ENCODE measurements at regions not wholly inside any gene's neighbourhood (a gene's known extent, or its start where the extent isn't known, plus 50 kb on each side); places are given as distances from the start of the nearest gene placed in this dataset.

DNA sequence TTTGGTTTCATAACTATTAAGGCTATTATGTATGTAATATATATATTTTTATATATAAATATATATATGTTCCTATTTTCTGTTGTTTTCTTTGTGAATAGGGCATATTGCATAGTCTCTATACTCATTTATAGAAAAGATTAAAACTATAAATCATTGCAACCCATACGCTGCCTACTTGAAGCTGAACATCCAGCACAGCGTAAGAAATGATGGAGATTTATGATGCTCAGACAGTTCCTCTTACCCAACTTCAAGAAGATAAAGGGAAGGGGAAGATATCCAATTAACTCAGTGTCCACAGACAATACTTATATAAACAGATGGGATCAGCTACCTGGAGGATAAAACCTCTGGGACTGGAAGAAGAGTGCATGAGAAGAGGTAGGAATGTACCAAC is 791.7 kb downstream of the FAM181B start:
- Histone ChIP-seq H3K4me3 (replicated peaks in 1 of 3; ENCODE audit: insufficient read depth in 1 of 3, low read depth in 2 of 3, low read length in 3 of 3) (no peak overlapping the region), H2AFZ (ENCODE audit: low read length) (no peak overlapping the region), H4K20me1 (ENCODE audit: insufficient read depth, low read length) (no peaks in the 10 kb centered on the region), H3K27me3 (ENCODE audit: control insufficient read depth in 1 of 2, insufficient read depth in 2 of 2, low read length in 2 of 2) (no peaks in the 10 kb centered on the region), H3K27ac (ENCODE audit: extremely low read length, insufficient read depth, low read length) (no peak overlapping the region), H3K4me2 (ENCODE audit: low read depth, low read length) (no peak overlapping the region), H3K4me1 (ENCODE audit: insufficient read depth, low read length) (no peaks in the 10 kb centered on the region), H3K36me3 (replicated peaks in 1 of 2; ENCODE audit: control insufficient read depth in 1 of 2, insufficient read depth in 2 of 2, low read length in 2 of 2) (no peaks in the 10 kb centered on the region), H3K79me2 (ENCODE audit: insufficient read depth, low read length) (no peaks in the 10 kb centered on the region), H3K9ac (ENCODE audit: insufficient read depth, low read depth, low read length) (no peak overlapping the region), H3K9me3 (ENCODE audit: low read length) (no peaks in the 10 kb centered on the region)
- TF ChIP-seq, protein P1, sequence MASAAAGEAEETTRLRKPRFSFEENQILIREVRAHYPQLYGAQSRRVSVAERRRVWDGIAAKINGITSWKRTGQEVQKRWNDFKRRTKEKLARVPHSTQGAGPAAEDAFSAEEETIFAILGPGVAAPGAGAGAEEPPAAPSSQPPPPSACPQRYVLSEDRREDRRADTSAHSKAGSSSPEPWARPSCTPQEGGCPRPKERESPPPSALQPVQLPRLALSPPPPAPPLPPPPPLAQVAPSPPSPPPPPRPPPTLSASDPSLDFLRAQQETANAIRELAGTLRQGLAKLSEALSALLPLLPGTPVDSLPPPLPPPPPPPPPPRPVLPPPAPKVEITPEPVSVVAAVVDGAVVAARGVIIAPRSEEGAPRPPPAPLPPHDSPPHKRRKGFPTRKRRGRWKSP (CRISPR knock-in tag; IDR thresholded peaks at IDR 0.05), result no peak
- TF ChIP-seq KMT2A (CRISPR knock-in tag; IDR thresholded peaks at IDR 0.05), result no peak
- no peak for TF ChIP-seq ARNT (IDR thresholded peaks at IDR 0.05)
- no peak for TF ChIP-seq MXD4 (CRISPR knock-in tag; IDR thresholded peaks at IDR 0.05)
- TF ChIP-seq NCOR1 (IDR thresholded peaks at IDR 0.05; ENCODE audit: borderline replicate concordance, low read length), result no peak
- TF ChIP-seq SRSF9 (IDR thresholded peaks at IDR 0.05; ENCODE audit: borderline replicate concordance, insufficient read depth, low read depth, low read length, poor library complexity, severe bottlenecking), result no peak
- no peak for TF ChIP-seq NFKBIZ (CRISPR knock-in tag; IDR thresholded peaks at IDR 0.05)
- TF ChIP-seq, protein P2, sequence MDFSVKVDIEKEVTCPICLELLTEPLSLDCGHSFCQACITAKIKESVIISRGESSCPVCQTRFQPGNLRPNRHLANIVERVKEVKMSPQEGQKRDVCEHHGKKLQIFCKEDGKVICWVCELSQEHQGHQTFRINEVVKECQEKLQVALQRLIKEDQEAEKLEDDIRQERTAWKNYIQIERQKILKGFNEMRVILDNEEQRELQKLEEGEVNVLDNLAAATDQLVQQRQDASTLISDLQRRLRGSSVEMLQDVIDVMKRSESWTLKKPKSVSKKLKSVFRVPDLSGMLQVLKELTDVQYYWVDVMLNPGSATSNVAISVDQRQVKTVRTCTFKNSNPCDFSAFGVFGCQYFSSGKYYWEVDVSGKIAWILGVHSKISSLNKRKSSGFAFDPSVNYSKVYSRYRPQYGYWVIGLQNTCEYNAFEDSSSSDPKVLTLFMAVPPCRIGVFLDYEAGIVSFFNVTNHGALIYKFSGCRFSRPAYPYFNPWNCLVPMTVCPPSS (IDR thresholded peaks at IDR 0.05), result no peak
- no peak for TF ChIP-seq NR1H2 (CRISPR knock-in tag; IDR thresholded peaks at IDR 0.05; ENCODE audit: borderline replicate concordance, low read depth)
- TF ChIP-seq, protein P3, sequence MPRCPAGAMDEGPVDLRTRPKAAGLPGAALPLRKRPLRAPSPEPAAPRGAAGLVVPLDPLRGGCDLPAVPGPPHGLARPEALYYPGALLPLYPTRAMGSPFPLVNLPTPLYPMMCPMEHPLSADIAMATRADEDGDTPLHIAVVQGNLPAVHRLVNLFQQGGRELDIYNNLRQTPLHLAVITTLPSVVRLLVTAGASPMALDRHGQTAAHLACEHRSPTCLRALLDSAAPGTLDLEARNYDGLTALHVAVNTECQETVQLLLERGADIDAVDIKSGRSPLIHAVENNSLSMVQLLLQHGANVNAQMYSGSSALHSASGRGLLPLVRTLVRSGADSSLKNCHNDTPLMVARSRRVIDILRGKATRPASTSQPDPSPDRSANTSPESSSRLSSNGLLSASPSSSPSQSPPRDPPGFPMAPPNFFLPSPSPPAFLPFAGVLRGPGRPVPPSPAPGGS (CRISPR knock-in tag; IDR thresholded peaks at IDR 0.05), result no peak
- no peak for TF ChIP-seq KLF16 (CRISPR knock-in tag; IDR thresholded peaks at IDR 0.05)
- no peak for TF ChIP-seq ZNF773 (CRISPR knock-in tag; IDR thresholded peaks at IDR 0.05; ENCODE audit: borderline replicate concordance)
- TF ChIP-seq, protein P4, sequence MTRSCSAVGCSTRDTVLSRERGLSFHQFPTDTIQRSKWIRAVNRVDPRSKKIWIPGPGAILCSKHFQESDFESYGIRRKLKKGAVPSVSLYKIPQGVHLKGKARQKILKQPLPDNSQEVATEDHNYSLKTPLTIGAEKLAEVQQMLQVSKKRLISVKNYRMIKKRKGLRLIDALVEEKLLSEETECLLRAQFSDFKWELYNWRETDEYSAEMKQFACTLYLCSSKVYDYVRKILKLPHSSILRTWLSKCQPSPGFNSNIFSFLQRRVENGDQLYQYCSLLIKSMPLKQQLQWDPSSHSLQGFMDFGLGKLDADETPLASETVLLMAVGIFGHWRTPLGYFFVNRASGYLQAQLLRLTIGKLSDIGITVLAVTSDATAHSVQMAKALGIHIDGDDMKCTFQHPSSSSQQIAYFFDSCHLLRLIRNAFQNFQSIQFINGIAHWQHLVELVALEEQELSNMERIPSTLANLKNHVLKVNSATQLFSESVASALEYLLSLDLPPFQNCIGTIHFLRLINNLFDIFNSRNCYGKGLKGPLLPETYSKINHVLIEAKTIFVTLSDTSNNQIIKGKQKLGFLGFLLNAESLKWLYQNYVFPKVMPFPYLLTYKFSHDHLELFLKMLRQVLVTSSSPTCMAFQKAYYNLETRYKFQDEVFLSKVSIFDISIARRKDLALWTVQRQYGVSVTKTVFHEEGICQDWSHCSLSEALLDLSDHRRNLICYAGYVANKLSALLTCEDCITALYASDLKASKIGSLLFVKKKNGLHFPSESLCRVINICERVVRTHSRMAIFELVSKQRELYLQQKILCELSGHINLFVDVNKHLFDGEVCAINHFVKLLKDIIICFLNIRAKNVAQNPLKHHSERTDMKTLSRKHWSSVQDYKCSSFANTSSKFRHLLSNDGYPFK (CRISPR knock-in tag; IDR thresholded peaks at IDR 0.05; ENCODE audit: borderline replicate concordance), result no peak
- TF ChIP-seq ZBTB20 (CRISPR knock-in tag; IDR thresholded peaks at IDR 0.05; ENCODE audit: borderline replicate concordance, low read depth), result no peak
- TF ChIP-seq GATA4 (IDR thresholded peaks at IDR 0.05; ENCODE audit: borderline replicate concordance, low read depth), result no peak
- TF ChIP-seq, protein P5, sequence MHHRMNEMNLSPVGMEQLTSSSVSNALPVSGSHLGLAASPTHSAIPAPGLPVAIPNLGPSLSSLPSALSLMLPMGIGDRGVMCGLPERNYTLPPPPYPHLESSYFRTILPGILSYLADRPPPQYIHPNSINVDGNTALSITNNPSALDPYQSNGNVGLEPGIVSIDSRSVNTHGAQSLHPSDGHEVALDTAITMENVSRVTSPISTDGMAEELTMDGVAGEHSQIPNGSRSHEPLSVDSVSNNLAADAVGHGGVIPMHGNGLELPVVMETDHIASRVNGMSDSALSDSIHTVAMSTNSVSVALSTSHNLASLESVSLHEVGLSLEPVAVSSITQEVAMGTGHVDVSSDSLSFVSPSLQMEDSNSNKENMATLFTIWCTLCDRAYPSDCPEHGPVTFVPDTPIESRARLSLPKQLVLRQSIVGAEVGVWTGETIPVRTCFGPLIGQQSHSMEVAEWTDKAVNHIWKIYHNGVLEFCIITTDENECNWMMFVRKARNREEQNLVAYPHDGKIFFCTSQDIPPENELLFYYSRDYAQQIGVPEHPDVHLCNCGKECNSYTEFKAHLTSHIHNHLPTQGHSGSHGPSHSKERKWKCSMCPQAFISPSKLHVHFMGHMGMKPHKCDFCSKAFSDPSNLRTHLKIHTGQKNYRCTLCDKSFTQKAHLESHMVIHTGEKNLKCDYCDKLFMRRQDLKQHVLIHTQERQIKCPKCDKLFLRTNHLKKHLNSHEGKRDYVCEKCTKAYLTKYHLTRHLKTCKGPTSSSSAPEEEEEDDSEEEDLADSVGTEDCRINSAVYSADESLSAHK (CRISPR knock-in tag; IDR thresholded peaks at IDR 0.05; ENCODE audit: borderline replicate concordance), result no peak
- TF ChIP-seq NPAS2 (CRISPR knock-in tag; IDR thresholded peaks at IDR 0.05; ENCODE audit: borderline replicate concordance), result no peak
- no peak for FAIRE-seq
- ChIA-PET POLR2A (no interaction called here), CTCF (ENCODE audit: low intra/inter-chr PET ratio, low total read pairs) (no interaction called here)
- no peak for DNase-seq (ENCODE audit: low spot score)
- 1% methylated on average over 2 of the region's 2 CpGs for WGBS (ENCODE audit: low lambda C conversion rate)
- in situ Hi-C loops (cut with HindIII; ENCODE audit: extremely low pct_ligation_motif_present, low pct_unique_long_range_greater_than_20kb), result no loop called here
- intact Hi-C loops (cut with micrococcal nuclease; ENCODE audit: unreplicated experiment), result no loop called here
- BruUV-seq (replicated peaks), result no TSS peak
- ATAC-seq, result no peak
